Chondrocyte (in vitro differentiated cells): ENCODE measurements at regions not wholly inside any gene's neighbourhood (a gene's known extent, or its start where the extent isn't known, plus 50 kb on each side); places are given as distances from the start of the nearest gene placed in this dataset.

Source experiments
- DNase-seq: peaks from one replicate; pipeline ENCODE4 v3.0.0; 2021; ENCODE audit warnings: mixed read lengths, low spot score
- H3K27ac Mint-ChIP-seq: one replicate; pipeline ENCODE4 v1.8.0; 2021; ENCODE audit warnings: mild to moderate bottlenecking, moderate library complexity, mixed read lengths; ENCODE audit not compliant: unreplicated experiment
- H3K27me3 Mint-ChIP-seq: 2 replicates; pipeline ENCODE4 v1.8.0; 2021; ENCODE audit warnings: low read depth, mixed read lengths
- H3K36me3 Mint-ChIP-seq: 2 replicates; pipeline ENCODE4 v1.8.0; 2021; ENCODE audit warnings: low read depth, mixed read lengths
- H3K4me1 Mint-ChIP-seq: 2 replicates; pipeline ENCODE4 v1.8.0; 2021; ENCODE audit warnings: low read depth, mild to moderate bottlenecking, mixed read lengths
- H3K4me3 Mint-ChIP-seq: one replicate; pipeline ENCODE4 v1.8.0; 2021; ENCODE audit warnings: mild to moderate bottlenecking, moderate library complexity, mixed read lengths; ENCODE audit not compliant: unreplicated experiment
- H3K9me3 Mint-ChIP-seq: 2 replicates; pipeline ENCODE4 v1.8.0; 2021; ENCODE audit warnings: low read depth, mixed read lengths
- TF ChIP-seq, protein P1 (sequence below): fragments of 200-600 bp; sonication (generic); IDR thresholded peaks from 2 replicates; pipeline ENCODE4 v1.5.0; 2021; ENCODE audit warnings: antibody characterized with exemption, mild to moderate bottlenecking, moderate library complexity

- DNase-seq: no peak
- TF ChIP-seq, protein P1, sequence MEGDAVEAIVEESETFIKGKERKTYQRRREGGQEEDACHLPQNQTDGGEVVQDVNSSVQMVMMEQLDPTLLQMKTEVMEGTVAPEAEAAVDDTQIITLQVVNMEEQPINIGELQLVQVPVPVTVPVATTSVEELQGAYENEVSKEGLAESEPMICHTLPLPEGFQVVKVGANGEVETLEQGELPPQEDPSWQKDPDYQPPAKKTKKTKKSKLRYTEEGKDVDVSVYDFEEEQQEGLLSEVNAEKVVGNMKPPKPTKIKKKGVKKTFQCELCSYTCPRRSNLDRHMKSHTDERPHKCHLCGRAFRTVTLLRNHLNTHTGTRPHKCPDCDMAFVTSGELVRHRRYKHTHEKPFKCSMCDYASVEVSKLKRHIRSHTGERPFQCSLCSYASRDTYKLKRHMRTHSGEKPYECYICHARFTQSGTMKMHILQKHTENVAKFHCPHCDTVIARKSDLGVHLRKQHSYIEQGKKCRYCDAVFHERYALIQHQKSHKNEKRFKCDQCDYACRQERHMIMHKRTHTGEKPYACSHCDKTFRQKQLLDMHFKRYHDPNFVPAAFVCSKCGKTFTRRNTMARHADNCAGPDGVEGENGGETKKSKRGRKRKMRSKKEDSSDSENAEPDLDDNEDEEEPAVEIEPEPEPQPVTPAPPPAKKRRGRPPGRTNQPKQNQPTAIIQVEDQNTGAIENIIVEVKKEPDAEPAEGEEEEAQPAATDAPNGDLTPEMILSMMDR: no peak
- H3K27me3 Mint-ChIP-seq: no peaks in the 10 kb centered on the region
- H3K4me3 Mint-ChIP-seq: no peak overlapping the region
- H3K36me3 Mint-ChIP-seq: no peaks in the 10 kb centered on the region
- no peak overlapping the region for H3K27ac Mint-ChIP-seq
- no peaks in the 10 kb centered on the region for H3K9me3 Mint-ChIP-seq
- H3K4me1 Mint-ChIP-seq: no peaks in the 10 kb centered on the region
These were observed 1130.4 kb downstream of the CDH8 start for GRCh38 chr16:60905811-60906210.

DNA sequence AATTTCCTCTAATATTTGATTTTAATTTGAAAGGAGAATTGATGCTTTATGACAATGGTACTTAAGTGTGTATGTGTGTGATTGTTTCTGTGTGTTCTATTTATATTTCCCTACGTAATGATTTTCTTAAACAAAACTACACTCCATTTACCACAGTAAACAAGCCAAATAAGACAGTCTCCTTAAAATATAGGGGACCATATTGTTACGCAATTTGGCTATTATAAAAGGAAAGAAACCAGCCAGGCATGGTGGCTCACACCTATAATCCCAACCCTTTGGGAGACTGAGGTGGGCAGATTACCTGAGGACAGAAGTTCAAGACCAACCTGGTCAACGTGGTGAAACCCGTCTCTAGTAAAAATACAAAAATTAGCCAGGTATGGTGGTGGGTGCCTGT lies 1134.1 kb downstream of the CDH8 start:
- no peaks in the 10 kb centered on the region for H3K27me3 Mint-ChIP-seq
- no peak overlapping the region for H3K27ac Mint-ChIP-seq
- no peak overlapping the region for H3K4me3 Mint-ChIP-seq
- no peaks in the 10 kb centered on the region for H3K36me3 Mint-ChIP-seq
- no peak for DNase-seq
- no peaks in the 10 kb centered on the region for H3K4me1 Mint-ChIP-seq
- H3K9me3 Mint-ChIP-seq: no peaks in the 10 kb centered on the region
- TF ChIP-seq, protein P1: no peak

DNA sequence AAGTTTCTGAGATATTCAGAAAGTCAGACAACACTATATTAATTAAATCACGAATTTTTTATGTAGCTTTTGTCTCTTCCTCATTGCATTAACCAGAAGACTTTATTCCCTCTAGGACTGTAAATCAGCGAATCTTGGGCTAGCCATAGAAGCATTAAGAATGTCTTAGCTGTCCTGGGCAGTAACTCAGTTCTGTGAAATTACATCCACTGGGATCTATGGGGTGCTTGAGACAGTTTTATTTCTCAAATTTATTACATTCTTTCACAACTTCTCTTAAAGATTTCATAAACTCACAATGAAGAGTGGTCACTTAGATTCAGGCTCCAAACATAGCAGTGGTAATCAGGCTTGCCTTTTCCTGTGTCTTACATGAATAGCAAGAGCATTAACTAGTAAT lies 1153.4 kb downstream of the CDH8 start:
- no peak overlapping the region for H3K4me3 Mint-ChIP-seq

GRCh38 chr16:60852635-60853034 lies 1183.6 kb downstream of the CDH8 start:
- no peaks in the 10 kb centered on the region for H3K4me1 Mint-ChIP-seq
- TF ChIP-seq, protein P1: no peak
- no peak for DNase-seq
- no peak overlapping the region for H3K4me3 Mint-ChIP-seq
- no peaks in the 10 kb centered on the region for H3K36me3 Mint-ChIP-seq
- H3K27ac Mint-ChIP-seq: no peak overlapping the region
- peaks cover 2% of the 10 kb centered on the region for H3K27me3 Mint-ChIP-seq
- H3K9me3 Mint-ChIP-seq: peaks cover 20% of the 10 kb centered on the region

More for the DNA sequence above, 1153.4 kb downstream of the CDH8 start:
- no peak for DNase-seq
- no peaks in the 10 kb centered on the region for H3K27me3 Mint-ChIP-seq
- H3K36me3 Mint-ChIP-seq: no peaks in the 10 kb centered on the region
- no peak overlapping the region for H3K27ac Mint-ChIP-seq
- TF ChIP-seq, protein P1: no peak
- no peaks in the 10 kb centered on the region for H3K4me1 Mint-ChIP-seq
- H3K9me3 Mint-ChIP-seq: peaks cover 7% of the 10 kb centered on the region

DNA sequence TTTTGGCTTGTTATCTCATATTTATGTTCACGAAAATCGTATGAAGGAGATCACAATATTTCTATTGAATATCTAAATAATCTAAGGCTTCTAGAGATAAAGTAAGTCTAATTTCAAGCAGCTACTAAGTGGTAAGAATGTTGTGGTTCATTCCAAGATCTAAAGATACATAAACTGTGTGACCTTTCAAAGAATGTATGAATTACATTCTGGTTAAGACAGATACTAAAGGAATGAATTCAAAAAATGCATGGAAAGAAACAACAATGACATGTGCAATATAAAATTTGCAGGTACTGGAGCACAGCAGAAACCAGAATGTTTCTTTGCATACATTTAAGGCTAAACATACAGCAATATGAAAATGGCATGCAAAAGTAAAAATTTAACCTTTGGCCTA lies 1214.6 kb downstream of the CDH8 start:
- Mint-ChIP-seq H3K27me3 (no peaks in the 10 kb centered on the region), H3K9me3 (no peaks in the 10 kb centered on the region), H3K27ac (no peak overlapping the region), H3K36me3 (no peaks in the 10 kb centered on the region), H3K4me1 (no peaks in the 10 kb centered on the region), H3K4me3 (no peak overlapping the region)
- TF ChIP-seq, protein P1: no peak
- no peak for DNase-seq
